BJ (cell line): ENCODE measurements at regions not wholly inside any gene's neighbourhood (a gene's known extent, or its start where the extent isn't known, plus 50 kb on each side); places are given as distances from the start of the nearest gene placed in this dataset.

ENCODE experiments used
- CTCF ChIA-PET: fragments of 350-600 bp; formaldehyde crosslinking; extraction: SDS; loops from one replicate; lab custom pipeline; 2021; ENCODE audit warnings: antibody characterized with exemption, inconsistent platforms; lab: Yijun Ruan, JAX
- POLR2A ChIA-PET: fragments of 300-600 bp; sonication (Branson Sonifier 250); formaldehyde crosslinking; extraction: SDS; loops from one replicate; lab custom pipeline; 2021; ENCODE audit warnings: antibody characterized with exemption; lab: Charles Lee
- DNase-seq: peaks from one replicate; pipeline ENCODE4 v3.0.0-alpha.2; 2011; ENCODE audit warnings: low read depth
- H3K27me3 ChIP-seq: 2 replicates; pipeline ENCODE4 v1.6.0; 2011; ENCODE audit warnings: low read length; ENCODE audit not compliant: control insufficient read depth, insufficient read depth
- H3K36me3 ChIP-seq: 2 replicates; pipeline ENCODE4 v1.5.1; 2011; ENCODE audit warnings: low read length; ENCODE audit not compliant: control insufficient read depth, insufficient read depth
- H3K4me3 ChIP-seq: 2 replicates; pipeline ENCODE4 v1.5.1; 2011; ENCODE audit warnings: low read depth, mild to moderate bottlenecking, control low read depth, low read length
- TF ChIP-seq, protein P1 (sequence below): IDR thresholded peaks from 2 replicates; pipeline ENCODE4 v1.5.1; 2011; ENCODE audit warnings: low read depth, mild to moderate bottlenecking, control low read depth, inconsistent platforms, low read length, moderate library complexity; ENCODE audit not compliant: insufficient read depth

DNA sequence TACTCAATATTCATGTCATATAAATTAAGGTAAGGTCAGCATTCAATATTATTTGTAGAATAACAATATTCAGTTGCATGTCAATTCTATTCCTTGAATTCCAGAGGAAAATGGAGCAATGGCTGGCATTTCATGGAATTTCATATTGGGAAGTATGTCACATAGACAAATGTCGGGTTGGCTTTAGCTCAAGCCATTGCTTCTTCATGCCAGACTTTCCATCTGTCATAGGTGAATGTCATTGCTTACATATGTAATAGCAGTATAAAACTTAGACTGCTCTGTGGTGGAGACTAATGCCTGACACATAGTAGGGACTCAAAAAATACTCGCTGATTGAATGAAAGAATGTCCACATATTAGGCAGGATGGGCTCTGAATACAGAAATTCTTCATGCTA, 509.6 kb upstream of the CHORDC1 start:
- ChIA-PET CTCF (no interaction called here), POLR2A (no interaction called here)
- Histone ChIP-seq H3K4me3 (no peak overlapping the region), H3K36me3 (no peaks in the 10 kb centered on the region), H3K27me3 (no peaks in the 10 kb centered on the region)
- TF ChIP-seq, protein P1, sequence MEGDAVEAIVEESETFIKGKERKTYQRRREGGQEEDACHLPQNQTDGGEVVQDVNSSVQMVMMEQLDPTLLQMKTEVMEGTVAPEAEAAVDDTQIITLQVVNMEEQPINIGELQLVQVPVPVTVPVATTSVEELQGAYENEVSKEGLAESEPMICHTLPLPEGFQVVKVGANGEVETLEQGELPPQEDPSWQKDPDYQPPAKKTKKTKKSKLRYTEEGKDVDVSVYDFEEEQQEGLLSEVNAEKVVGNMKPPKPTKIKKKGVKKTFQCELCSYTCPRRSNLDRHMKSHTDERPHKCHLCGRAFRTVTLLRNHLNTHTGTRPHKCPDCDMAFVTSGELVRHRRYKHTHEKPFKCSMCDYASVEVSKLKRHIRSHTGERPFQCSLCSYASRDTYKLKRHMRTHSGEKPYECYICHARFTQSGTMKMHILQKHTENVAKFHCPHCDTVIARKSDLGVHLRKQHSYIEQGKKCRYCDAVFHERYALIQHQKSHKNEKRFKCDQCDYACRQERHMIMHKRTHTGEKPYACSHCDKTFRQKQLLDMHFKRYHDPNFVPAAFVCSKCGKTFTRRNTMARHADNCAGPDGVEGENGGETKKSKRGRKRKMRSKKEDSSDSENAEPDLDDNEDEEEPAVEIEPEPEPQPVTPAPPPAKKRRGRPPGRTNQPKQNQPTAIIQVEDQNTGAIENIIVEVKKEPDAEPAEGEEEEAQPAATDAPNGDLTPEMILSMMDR, result no peak
- no peak for DNase-seq

DNA sequence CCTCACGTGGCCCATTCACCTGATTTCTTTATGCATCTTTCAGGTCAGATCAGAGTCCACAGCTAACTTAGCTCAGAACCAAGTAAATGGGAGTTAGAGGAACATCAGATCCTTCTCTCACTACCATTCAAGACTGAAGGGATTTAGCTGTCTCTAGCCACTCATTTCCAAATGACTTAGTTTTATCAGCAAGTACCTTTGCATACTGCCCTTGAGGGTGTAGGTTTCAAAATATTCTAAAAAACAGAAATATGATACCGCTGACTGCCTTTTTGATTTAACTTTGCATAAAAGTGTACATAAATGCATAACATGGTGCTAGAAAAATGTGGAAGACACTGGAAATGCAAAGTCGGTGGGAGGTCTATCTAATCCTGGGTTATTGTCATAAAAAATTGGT, 500.6 kb upstream of the CHORDC1 start:
- TF ChIP-seq, protein P1, result no peak
- ChIA-PET CTCF (no interaction called here), POLR2A (no interaction called here)
- DNase-seq, result no peak
- no peaks in the 10 kb centered on the region for H3K27me3 ChIP-seq
- no peaks in the 10 kb centered on the region for H3K36me3 ChIP-seq
- H3K4me3 ChIP-seq, result no peak overlapping the region

DNA sequence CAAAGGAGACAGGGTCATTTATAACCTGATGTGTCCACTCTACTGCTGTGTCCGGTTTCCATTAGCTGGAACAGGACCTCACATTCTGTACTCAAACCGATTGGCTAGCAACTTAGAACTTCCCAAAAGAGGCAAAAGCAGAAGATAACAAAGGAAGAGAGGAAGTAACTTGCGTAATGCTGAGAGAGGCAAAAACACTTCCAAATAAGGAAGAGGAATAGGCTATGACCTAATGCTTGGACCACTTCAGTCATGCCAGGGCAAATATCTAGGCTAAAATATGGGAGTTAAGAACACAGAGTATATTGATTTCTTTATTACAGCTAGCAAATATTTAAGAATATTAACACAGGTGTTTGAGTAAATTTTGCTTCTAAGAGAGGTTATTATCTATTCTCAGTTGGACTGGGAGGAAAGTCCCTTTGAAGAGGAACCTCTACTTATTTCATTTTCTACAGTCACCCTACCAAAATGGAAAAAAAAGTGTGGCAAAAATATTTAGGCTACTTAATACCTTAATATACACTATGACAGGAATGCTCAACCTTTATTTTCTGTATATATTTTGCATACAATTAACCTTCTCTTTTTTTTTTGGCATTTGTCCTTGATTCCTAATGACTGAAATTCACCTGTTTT, 499.8 kb upstream of the CHORDC1 start:
- no peak overlapping the region for H3K4me3 ChIP-seq
- ChIA-PET POLR2A (no interaction called here), CTCF (no interaction called here)
- H3K27me3 ChIP-seq, result no peaks in the 10 kb centered on the region
- DNase-seq, result no peak
- TF ChIP-seq, protein P1, result no peak
- H3K36me3 ChIP-seq, result no peaks in the 10 kb centered on the region

DNA sequence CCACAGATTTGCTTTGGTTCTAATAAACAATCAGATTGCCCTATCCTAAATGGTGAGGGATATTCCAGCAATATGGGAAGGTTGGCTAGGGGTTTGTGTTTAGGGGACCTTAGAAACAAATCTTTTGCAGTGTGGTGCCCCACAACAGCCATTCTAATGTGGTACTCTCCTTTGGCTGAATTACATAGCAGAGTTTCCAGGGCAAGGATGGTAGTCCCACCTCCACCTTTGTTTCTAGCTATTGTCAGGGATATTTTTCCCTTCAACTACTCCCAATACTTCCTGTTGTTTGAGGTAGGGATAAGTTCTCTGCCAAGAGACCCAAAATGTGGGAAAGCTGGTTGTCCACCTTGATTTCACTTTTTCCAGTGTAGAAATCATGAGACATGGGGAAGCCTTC, 494.7 kb upstream of the CHORDC1 start:
- H3K4me3 ChIP-seq, result no peak overlapping the region
- no peak for DNase-seq
- POLR2A ChIA-PET, result no interaction called here
- CTCF ChIA-PET, result interaction anchor here (0.5 kb wide), 1 partner anchor 41 kb away, joined by 3 read pairs; no protein-coding TSS in a partner anchor
- TF ChIP-seq, protein P1, result no peak
- no peaks in the 10 kb centered on the region for H3K27me3 ChIP-seq
- H3K36me3 ChIP-seq, result no peaks in the 10 kb centered on the region

DNA sequence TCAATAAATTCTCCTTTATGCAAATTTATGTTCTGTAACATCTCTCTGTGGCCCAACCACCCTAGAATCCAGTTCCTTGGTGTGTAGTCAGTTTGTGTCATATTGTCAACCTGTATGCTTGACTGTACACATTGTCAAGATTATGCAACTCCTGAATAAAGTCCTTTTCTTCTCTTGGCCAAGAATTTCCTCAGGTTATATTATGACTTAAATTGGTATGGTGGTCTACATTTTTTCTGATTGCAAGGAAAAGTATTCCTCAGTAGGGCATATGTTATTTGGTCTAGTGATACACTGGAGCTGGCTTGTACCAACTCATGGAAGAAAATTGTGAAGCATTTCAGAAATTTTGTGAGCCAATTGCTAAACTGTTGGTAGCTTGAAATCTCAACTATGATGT, 482.8 kb upstream of the CHORDC1 start:
- no peak for DNase-seq
- ChIA-PET CTCF (no interaction called here), POLR2A (no interaction called here)
- no peak overlapping the region for H3K4me3 ChIP-seq
- H3K36me3 ChIP-seq, result no peaks in the 10 kb centered on the region
- TF ChIP-seq, protein P1, result no peak
- H3K27me3 ChIP-seq, result no peaks in the 10 kb centered on the region
